Adrenal gland (tissue), 9 donors: ENCODE measurements at regions not wholly inside any gene's neighbourhood (a gene's known extent, or its start where the extent isn't known, plus 50 kb on each side); places are given as distances from the start of the nearest gene placed in this dataset.

Experiments used
- DNase-seq, 7 donors: peaks; one replicate each; pipeline ENCODE4 v3.0.0-alpha.2; 2019 to 2020
- H3K27ac ChIP-seq, 5 donors: fragments of 200-600 bp; sonication (generic) in 4 of 5; 1 replicate in 3 of 5; 2 replicates in 2 of 5; pipeline versions ENCODE4 v1.5.1 to v1.8.0; 2016 to 2020; ENCODE audit warnings: mild to moderate bottlenecking in 1 of 5
- H3K27me3 ChIP-seq: fragments of 200-600 bp; 2 replicates; pipeline ENCODE4 v1.8.0; 2021
- H3K36me3 ChIP-seq, 2 donors: fragments of 200-600 bp; replicated peaks in 1 of 2; 1 replicate in 1 of 2; 2 replicates in 1 of 2; pipeline versions ENCODE4 v1.5.1 to v1.8.0; 2018 to 2022
- H3K4me1 ChIP-seq, 2 donors: fragments of 200-600 bp; replicated peaks in 1 of 2; 1 replicate in 1 of 2; 2 replicates in 1 of 2; pipeline versions ENCODE4 v1.5.1 to v1.8.0; 2018 to 2021
- H3K4me3 ChIP-seq, 4 donors: fragments of 200-600 bp; sonication (generic) in 3 of 4; one replicate each; pipeline ENCODE4 v1.5.1; 2016 to 2018
- H3K9me3 ChIP-seq, 3 donors: fragments of 200-600 bp; sonication (generic) in 1 of 3; replicated peaks in 1 of 3; 1 replicate in 2 of 3; 2 replicates in 1 of 3; pipeline versions ENCODE4 v1.5.1 to v1.8.0; 2016 to 2021
- CTCF ChIP-seq, 6 experiments: fragments of 450-650 bp in 4 of 6; fragments of 200-600 bp in 2 of 6; sonication (generic) in 1 of 6; IDR thresholded peaks; 1 replicate in 5 of 6; 2 replicates in 1 of 6; pipeline versions ENCODE4 v1.5.1 to v1.8.0; 2016 to 2021; ENCODE audit warnings: antibody characterized with exemption in 6 of 6, mild to moderate bottlenecking in 2 of 6, moderate library complexity in 1 of 6
- POLR2A ChIP-seq, 2 donors: fragments of 450-650 bp; IDR thresholded peaks; one replicate each; pipeline ENCODE4 v1.6.1; 2017; ENCODE audit warnings: antibody characterized with exemption in 2 of 2, mild to moderate bottlenecking in 2 of 2, moderate library complexity in 1 of 2
- WGBS, 4 donors: extraction: QIAGEN DNeasy Blood & Tissue Kit in 2 of 4; methylation state at CpG; one replicate each; pipeline versions ENCODE4 v1.1.5 to v1.1.7; 2013 to 2017; 5-methylcytosine and 5-hydroxymethylcytosine counted together
- intact Hi-C, 2 donors: fragments of 100-400 bp; cut with DNase I; formaldehyde crosslinking; loops; one replicate each; pipeline versions ENCODE4 v1.14.1 to v1.15.0; 2022 to 2023
- donor health status: healthy with polysubstance abuse.
- donor health status: Bipolar disorder and iron deficiency.
- donor health status: DM: yes; HTN: yes; CAD: no.
- donor health status: DM: no; HTN: no; CAD: no.
- donor health status: DM: no; HTN: no; CAD: no.

- H3K27me3 ChIP-seq: no peaks in the 10 kb centered on the region
- no peak for TF ChIP-seq POLR2A (IDR thresholded peaks at IDR 0.05)
- H3K36me3 ChIP-seq: no peaks in the 10 kb centered on the region
- H3K27ac ChIP-seq: no peak overlapping the region
- H3K9me3 ChIP-seq: no peaks in the 10 kb centered on the region
- H3K4me3 ChIP-seq: no peak overlapping the region
- intact Hi-C loops: no loop called here
- no peaks in the 10 kb centered on the region for H3K4me1 ChIP-seq
- DNase-seq: no peak
Observed at GRCh38 chr16:63171545-63171944, 1135.3 kb upstream of the CDH8 start.

DNA sequence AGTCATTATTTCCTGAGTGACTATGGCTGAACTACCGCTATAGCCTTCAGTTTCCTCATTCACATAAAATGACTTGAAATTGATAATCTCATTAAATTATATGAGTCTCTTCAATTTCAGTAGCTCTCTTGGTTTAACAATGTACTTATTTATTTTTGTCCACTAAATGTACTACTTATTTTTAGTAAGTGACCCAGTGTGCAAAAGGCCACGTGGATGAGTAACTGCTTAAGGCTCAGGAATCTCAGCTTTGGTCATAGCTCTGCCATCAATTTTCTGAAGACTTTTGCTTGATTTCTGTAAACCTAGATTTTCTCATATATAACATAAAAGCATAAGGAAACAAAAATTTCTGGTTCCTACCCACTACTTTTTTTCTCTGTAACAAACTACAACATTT lies 1132.9 kb upstream of the CDH8 start:
- Histone ChIP-seq H3K9me3 (no peaks in the 10 kb centered on the region), H3K4me1 (no peaks in the 10 kb centered on the region), H3K4me3 (no peak overlapping the region), H3K27me3 (no peaks in the 10 kb centered on the region), H3K36me3 (no peaks in the 10 kb centered on the region), H3K27ac (no peak overlapping the region)
- no peak for DNase-seq
- WGBS, 4 donors: 76 to 82% (median 76%) methylated on average over 2 of the region's 2 CpGs
- intact Hi-C loops: no loop called here
- TF ChIP-seq CTCF (IDR thresholded peaks at IDR 0.05) (no peak), POLR2A (IDR thresholded peaks at IDR 0.05) (no peak)

- no peak for DNase-seq
- no peaks in the 10 kb centered on the region for H3K4me1 ChIP-seq
- TF ChIP-seq CTCF (IDR thresholded peaks at IDR 0.05): no peak
- no peak for TF ChIP-seq POLR2A (IDR thresholded peaks at IDR 0.05)
- intact Hi-C loops: no loop called here
- H3K27ac ChIP-seq: no peak overlapping the region
- H3K9me3 ChIP-seq: no peaks in the 10 kb centered on the region
- WGBS, 4 donors: 83 to 94% (median 86%) methylated on average over 5 of the region's 5 CpGs
- H3K4me3 ChIP-seq: no peak overlapping the region
- H3K36me3 ChIP-seq: no peaks in the 10 kb centered on the region
- no peaks in the 10 kb centered on the region for H3K27me3 ChIP-seq
Observed at GRCh38 chr16:63157818-63158217, 1121.6 kb upstream of the CDH8 start.

GRCh38 chr16:63146251-63146650 lies 1110.0 kb upstream of the CDH8 start:
- Histone ChIP-seq H3K27me3 (no peaks in the 10 kb centered on the region), H3K4me1 (no peaks in the 10 kb centered on the region), H3K36me3 (no peaks in the 10 kb centered on the region), H3K9me3 (no peaks in the 10 kb centered on the region), H3K27ac (no peak overlapping the region), H3K4me3 (no peak overlapping the region)
- no peak for DNase-seq
- TF ChIP-seq POLR2A (IDR thresholded peaks at IDR 0.05) (no peak), CTCF (IDR thresholded peaks at IDR 0.05) (no peak)
- WGBS, 4 donors: 57 to 77% (median 69%) methylated on average over 1 of the region's 1 CpG
- intact Hi-C loops: no loop called here

- Histone ChIP-seq H3K27ac (no peak overlapping the region), H3K27me3 (no peaks in the 10 kb centered on the region), H3K9me3 (no peaks in the 10 kb centered on the region), H3K36me3 (no peaks in the 10 kb centered on the region), H3K4me1 (no peaks in the 10 kb centered on the region), H3K4me3 (no peak overlapping the region)
- DNase-seq: no peak
- WGBS, 4 donors: 88 to 95% (median 94%) methylated on average over 1 of the region's 1 CpG
- TF ChIP-seq POLR2A (IDR thresholded peaks at IDR 0.05) (no peak), CTCF (IDR thresholded peaks at IDR 0.05) (no peak)
- intact Hi-C loops: no loop called here
Observed at GRCh38 chr16:63145411-63145810, 1109.2 kb upstream of the CDH8 start.
